Tibial nerve (tissue), 4 donors: ENCODE measurements at regions not wholly inside any gene's neighbourhood (a gene's known extent, or its start where the extent isn't known, plus 50 kb on each side); places are given as distances from the start of the nearest gene placed in this dataset.

Source experiments
- DNase-seq, 2 donors: peaks; one replicate each; pipeline ENCODE4 v3.0.0-alpha.2; 2019; ENCODE audit warnings: low spot score in 2 of 2
- H3K27ac ChIP-seq, 4 donors: fragments of 200-600 bp; sonication (generic) in 3 of 4; one replicate each; pipeline ENCODE4 v1.5.1; 2017 to 2019; ENCODE audit warnings: mild to moderate bottlenecking in 1 of 4
- H3K27me3 ChIP-seq, 2 donors: fragments of 200-600 bp; sonication (generic) in 1 of 2; one replicate each; pipeline versions ENCODE4 v1.5.1 to v1.6.0; 2017 to 2019
- H3K36me3 ChIP-seq, 3 donors: fragments of 200-600 bp; sonication (generic); one replicate each; pipeline ENCODE4 v1.5.1; 2018 to 2019
- H3K4me1 ChIP-seq, 4 donors: fragments of 200-600 bp; sonication (generic) in 3 of 4; one replicate each; pipeline ENCODE4 v1.5.1; 2017 to 2019
- H3K4me3 ChIP-seq, 4 donors: fragments of 200-600 bp; sonication (generic) in 3 of 4; one replicate each; pipeline ENCODE4 v1.5.1; 2017 to 2019; ENCODE audit warnings: mild to moderate bottlenecking in 1 of 4, moderate library complexity in 1 of 4
- H3K9me3 ChIP-seq, 4 donors: fragments of 200-600 bp; sonication (generic) in 3 of 4; one replicate each; pipeline ENCODE4 v1.5.1; 2017 to 2019
- EP300 ChIP-seq, 2 donors: sonication (generic); formaldehyde crosslinking; IDR thresholded peaks; one replicate each; pipeline ENCODE4 v1.6.1; 2017; ENCODE audit warnings: antibody characterized with exemption in 2 of 2, mild to moderate bottlenecking in 1 of 2
- POLR2A ChIP-seq, 2 donors: fragments of 450-650 bp; IDR thresholded peaks; one replicate each; pipeline ENCODE4 v1.6.1; 2017; ENCODE audit warnings: antibody characterized with exemption in 2 of 2, mild to moderate bottlenecking in 2 of 2, moderate library complexity in 2 of 2
- WGBS, 2 donors: methylation state at CpG; one replicate each; pipeline ENCODE4 v1.1.5; 2018; 5-methylcytosine and 5-hydroxymethylcytosine counted together
- TF ChIP-seq, protein P1 (sequence below), 5 experiments: fragments of 200-600 bp in 3 of 5; fragments of 450-650 bp in 2 of 5; sonication (generic) in 3 of 5; IDR thresholded peaks; one replicate each; pipeline ENCODE4 v1.5.1; 2016 to 2019; ENCODE audit warnings: antibody characterized with exemption in 5 of 5, mild to moderate bottlenecking in 3 of 5, moderate library complexity in 2 of 5

DNA sequence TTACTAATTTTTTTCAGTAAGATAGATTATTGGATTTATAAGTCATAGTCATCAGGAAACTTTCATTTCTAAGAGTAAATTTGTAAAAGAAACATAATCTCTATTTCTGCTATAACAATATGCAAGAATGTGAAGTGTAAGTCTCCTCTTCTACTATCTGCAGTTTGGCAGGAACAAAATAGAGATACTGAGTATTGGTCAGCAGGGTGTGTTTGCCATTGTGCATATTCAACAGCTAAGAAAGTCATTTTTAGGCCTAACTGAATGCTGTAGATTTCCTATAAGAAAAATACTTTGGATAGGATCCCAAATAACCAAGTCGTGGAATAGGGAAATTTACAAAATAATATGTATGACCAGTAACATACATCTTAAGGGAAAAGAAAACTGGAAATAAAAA lies 253.3 kb upstream of the EPHA5 start:
- Histone ChIP-seq H3K4me3 (no peak overlapping the region), H3K36me3 (no peaks in the 10 kb centered on the region), H3K27me3 (no peaks in the 10 kb centered on the region), H3K9me3 (no peaks in the 10 kb centered on the region), H3K27ac (no peak overlapping the region), H3K4me1 (no peaks in the 10 kb centered on the region)
- DNase-seq: no peak
- WGBS, 2 donors: 0% methylated on average over 1 of the region's 1 CpG
- TF ChIP-seq, protein P1, sequence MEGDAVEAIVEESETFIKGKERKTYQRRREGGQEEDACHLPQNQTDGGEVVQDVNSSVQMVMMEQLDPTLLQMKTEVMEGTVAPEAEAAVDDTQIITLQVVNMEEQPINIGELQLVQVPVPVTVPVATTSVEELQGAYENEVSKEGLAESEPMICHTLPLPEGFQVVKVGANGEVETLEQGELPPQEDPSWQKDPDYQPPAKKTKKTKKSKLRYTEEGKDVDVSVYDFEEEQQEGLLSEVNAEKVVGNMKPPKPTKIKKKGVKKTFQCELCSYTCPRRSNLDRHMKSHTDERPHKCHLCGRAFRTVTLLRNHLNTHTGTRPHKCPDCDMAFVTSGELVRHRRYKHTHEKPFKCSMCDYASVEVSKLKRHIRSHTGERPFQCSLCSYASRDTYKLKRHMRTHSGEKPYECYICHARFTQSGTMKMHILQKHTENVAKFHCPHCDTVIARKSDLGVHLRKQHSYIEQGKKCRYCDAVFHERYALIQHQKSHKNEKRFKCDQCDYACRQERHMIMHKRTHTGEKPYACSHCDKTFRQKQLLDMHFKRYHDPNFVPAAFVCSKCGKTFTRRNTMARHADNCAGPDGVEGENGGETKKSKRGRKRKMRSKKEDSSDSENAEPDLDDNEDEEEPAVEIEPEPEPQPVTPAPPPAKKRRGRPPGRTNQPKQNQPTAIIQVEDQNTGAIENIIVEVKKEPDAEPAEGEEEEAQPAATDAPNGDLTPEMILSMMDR (IDR thresholded peaks at IDR 0.05): no peak
- TF ChIP-seq EP300 (IDR thresholded peaks at IDR 0.05) (no peak), POLR2A (IDR thresholded peaks at IDR 0.05) (no peak)

DNA sequence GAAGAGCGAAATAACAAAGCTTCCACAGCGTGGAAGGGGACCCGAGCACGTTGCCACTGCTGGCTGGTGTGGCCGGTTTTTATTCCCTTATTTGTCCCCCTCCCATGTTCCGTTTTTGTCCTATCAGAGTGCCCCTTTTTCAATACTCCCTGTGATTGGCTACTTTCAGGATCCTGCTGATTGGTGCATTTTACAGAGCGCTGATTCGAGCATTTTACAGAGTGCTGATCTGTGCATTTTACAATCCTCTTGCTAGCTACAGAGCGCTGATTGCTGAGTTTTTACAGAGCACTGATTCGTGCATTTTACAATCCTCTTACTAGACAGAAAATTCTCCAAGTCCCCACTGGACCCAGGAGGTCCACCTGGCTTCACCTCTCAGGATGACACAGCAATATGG lies 250.9 kb upstream of the EPHA5 start:
- 93% methylated on average over 10 of the region's 10 CpGs for WGBS, 2 donors
- H3K4me1 ChIP-seq: no peaks in the 10 kb centered on the region
- TF ChIP-seq POLR2A (IDR thresholded peaks at IDR 0.05): no peak
- H3K9me3 ChIP-seq: no peaks in the 10 kb centered on the region
- H3K27ac ChIP-seq: no peak overlapping the region
- H3K4me3 ChIP-seq: no peak overlapping the region
- no peak for DNase-seq
- no peaks in the 10 kb centered on the region for H3K27me3 ChIP-seq
- H3K36me3 ChIP-seq: no peaks in the 10 kb centered on the region

GRCh38 chr4:65918872-65919271 lies 248.6 kb upstream of the EPHA5 start:
- Histone ChIP-seq H3K4me1 (no peaks in the 10 kb centered on the region), H3K4me3 (no peak overlapping the region), H3K9me3 (no peaks in the 10 kb centered on the region), H3K36me3 (no peaks in the 10 kb centered on the region), H3K27me3 (no peaks in the 10 kb centered on the region), H3K27ac (no peak overlapping the region)
- TF ChIP-seq, protein P1 (IDR thresholded peaks at IDR 0.05): no peak
- TF ChIP-seq POLR2A (IDR thresholded peaks at IDR 0.05): no peak
- no peak for TF ChIP-seq EP300 (IDR thresholded peaks at IDR 0.05)
- DNase-seq: no peak

DNA sequence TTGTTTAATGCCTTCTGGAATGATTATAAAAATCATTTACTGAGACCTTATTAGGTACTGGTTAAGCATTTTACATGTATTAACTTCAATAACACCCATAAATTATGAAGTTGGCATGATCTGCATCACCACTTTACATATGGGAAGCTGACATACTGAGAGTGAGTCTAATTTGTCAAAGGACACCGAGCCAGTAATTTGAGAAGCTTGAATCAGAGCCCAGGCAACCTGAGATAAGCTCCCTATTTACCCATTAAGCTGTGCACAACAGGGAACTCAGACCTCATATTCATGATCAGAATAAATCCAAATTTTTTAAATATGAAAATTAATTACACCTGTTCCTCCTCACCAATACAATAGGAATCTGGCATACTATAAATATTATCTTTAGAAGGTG lies 247.9 kb upstream of the EPHA5 start:
- DNase-seq: no peak
- no peak overlapping the region for H3K27ac ChIP-seq
- H3K9me3 ChIP-seq: no peaks in the 10 kb centered on the region
- H3K36me3 ChIP-seq: no peaks in the 10 kb centered on the region
- 0% methylated on average over 1 of the region's 1 CpG for whole genome bisulfite sequencing, 2 donors
- TF ChIP-seq POLR2A (IDR thresholded peaks at IDR 0.05) (no peak), EP300 (IDR thresholded peaks at IDR 0.05) (no peak)
- TF ChIP-seq, protein P1 (IDR thresholded peaks at IDR 0.05): no peak
- no peak overlapping the region for H3K4me3 ChIP-seq
- H3K4me1 ChIP-seq: no peaks in the 10 kb centered on the region
- no peaks in the 10 kb centered on the region for H3K27me3 ChIP-seq

GRCh38 chr4:65917486-65917885 lies 247.2 kb upstream of the EPHA5 start:
- no peaks in the 10 kb centered on the region for H3K4me1 ChIP-seq
- H3K27me3 ChIP-seq: no peaks in the 10 kb centered on the region
- H3K4me3 ChIP-seq: no peak overlapping the region
- no peaks in the 10 kb centered on the region for H3K36me3 ChIP-seq
- no peaks in the 10 kb centered on the region for H3K9me3 ChIP-seq
- TF ChIP-seq POLR2A (IDR thresholded peaks at IDR 0.05) (no peak), EP300 (IDR thresholded peaks at IDR 0.05) (no peak)
- TF ChIP-seq, protein P1 (IDR thresholded peaks at IDR 0.05): no peak
- no peak for DNase-seq
- WGBS, 2 donors: 35 to 37% methylated on average over 2 of the region's 2 CpGs
- no peak overlapping the region for H3K27ac ChIP-seq

DNA sequence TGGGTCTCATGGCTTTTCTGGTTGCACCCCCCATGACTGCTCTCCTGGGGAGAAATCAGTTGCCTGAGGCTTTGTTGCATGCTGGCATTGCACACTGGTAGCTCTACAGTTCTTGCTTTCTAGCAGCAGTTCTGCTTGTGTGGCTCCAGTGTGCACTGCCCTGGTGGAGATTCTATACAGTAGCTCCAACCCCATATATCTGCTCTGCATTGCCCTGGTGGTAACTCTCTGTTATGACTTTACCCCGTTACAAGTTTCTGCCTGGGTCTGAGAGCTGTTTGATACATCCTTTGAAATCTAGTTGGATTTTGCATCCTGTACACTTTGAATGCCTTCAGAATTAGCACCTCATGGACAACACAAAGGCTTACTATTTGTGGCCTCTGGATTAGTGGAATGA lies 241.4 kb upstream of the EPHA5 start:
- H3K4me3 ChIP-seq: no peak overlapping the region
- TF ChIP-seq, protein P1 (IDR thresholded peaks at IDR 0.05): no peak
- TF ChIP-seq POLR2A (IDR thresholded peaks at IDR 0.05) (no peak), EP300 (IDR thresholded peaks at IDR 0.05) (no peak)
- 0 to 56% methylated on average over 1 of the region's 1 CpG for WGBS, 2 donors
- H3K27me3 ChIP-seq: no peaks in the 10 kb centered on the region
- no peaks in the 10 kb centered on the region for H3K9me3 ChIP-seq
- no peak for DNase-seq
- no peaks in the 10 kb centered on the region for H3K36me3 ChIP-seq
- H3K27ac ChIP-seq: no peak overlapping the region
- H3K4me1 ChIP-seq: no peaks in the 10 kb centered on the region
